Inferior parietal cortex (tissue), 1 donor: ENCODE measurements at regions not wholly inside any gene's neighbourhood (a gene's known extent, or its start where the extent isn't known, plus 50 kb on each side); places are given as distances from the start of the nearest gene placed in this dataset.
"Not testable (repeated sequence)": the region's sequence is repeated elsewhere in the genome, so short reads cannot be mapped to it uniquely, and the experiment has no call there.

ENCODE experiments used
- DNase-seq: peaks from one replicate; pipeline ENCODE4 v3.0.0-alpha.2; 2016; ENCODE audit errors: extremely low spot score

GRCh38 chr16:86833136-86833535 lies 254.8 kb downstream of the FOXL1 start:
- no peak for DNase-seq

- DNase-seq = no peak
Measured at GRCh38 chr16:86834451-86835035, 256.2 kb downstream of the FOXL1 start.

- no peak for DNase-seq
Measured at GRCh38 chr16:86835982-86836381, 257.6 kb downstream of the FOXL1 start.

- no peak for DNase-seq
Measured at GRCh38 chr16:86836503-86837129, 258.3 kb downstream of the FOXL1 start.

GRCh38 chr16:86843812-86844211 lies 265.5 kb downstream of the FOXL1 start:
- no peak for DNase-seq

- no peak for DNase-seq
Measured at GRCh38 chr16:86844695-86845094, 266.3 kb downstream of the FOXL1 start.

GRCh38 chr16:86846136-86846535 lies 267.8 kb downstream of the FOXL1 start:
- no peak for DNase-seq

GRCh38 chr16:86848821-86849220 lies 270.5 kb downstream of the FOXL1 start:
- DNase-seq = no peak

GRCh38 chr16:86850670-86851069 lies 272.3 kb downstream of the FOXL1 start:
- no peak for DNase-seq

GRCh38 chr16:86852135-86852534 lies 273.8 kb downstream of the FOXL1 start:
- no peak for DNase-seq

GRCh38 chr16:86854058-86854621 lies 275.8 kb downstream of the FOXL1 start:
- DNase-seq = no peak

GRCh38 chr16:86854626-86855294 lies 276.4 kb downstream of the FOXL1 start:
- no peak for DNase-seq

GRCh38 chr16:86856946-86857586 lies 278.7 kb downstream of the FOXL1 start:
- no peak for DNase-seq

GRCh38 chr16:86857807-86858206 lies 279.5 kb downstream of the FOXL1 start:
- DNase-seq = no peak

GRCh38 chr16:86858501-86858900 lies 280.2 kb downstream of the FOXL1 start:
- no peak for DNase-seq

GRCh38 chr16:86861270-86861858 lies 283.0 kb downstream of the FOXL1 start:
- DNase-seq = not testable (repeated sequence)

- no peak for DNase-seq
Measured at GRCh38 chr16:86862595-86863280, 284.4 kb downstream of the FOXL1 start.

GRCh38 chr16:86863609-86864008 lies 285.3 kb downstream of the FOXL1 start:
- DNase-seq = no peak

- DNase-seq = no peak
Measured at GRCh38 chr16:86864586-86864985, 286.2 kb downstream of the FOXL1 start.

- no peak for DNase-seq
Measured at GRCh38 chr16:86865851-86866662, 287.7 kb downstream of the FOXL1 start.
